Gastroesophageal sphincter (tissue), 4 donors: ENCODE measurements at regions not wholly inside any gene's neighbourhood (a gene's known extent, or its start where the extent isn't known, plus 50 kb on each side); places are given as distances from the start of the nearest gene placed in this dataset.

ENCODE experiments used
- ATAC-seq: fragments of 150-250 bp; one replicate; pipeline ENCODE4 v1.9.1; 2016; ENCODE audit warnings: mild to moderate bottlenecking, moderate library complexity
- H3K27ac ChIP-seq, 4 donors: fragments of 200-600 bp; sonication (generic) in 3 of 4; 1 replicate in 3 of 4; 2 replicates in 1 of 4; pipeline ENCODE4 v1.5.1; 2016 to 2019
- H3K27me3 ChIP-seq: fragments of 200-600 bp; sonication (generic); one replicate; pipeline ENCODE4 v1.5.1; 2019
- H3K36me3 ChIP-seq, 2 donors: fragments of 200-600 bp; sonication (generic); one replicate each; pipeline ENCODE4 v1.5.1; 2019; ENCODE audit warnings: control low read depth in 1 of 2
- H3K4me1 ChIP-seq, 3 donors: fragments of 200-600 bp; sonication (generic); 1 replicate in 2 of 3; 2 replicates in 1 of 3; pipeline ENCODE4 v1.5.1; 2016 to 2019; ENCODE audit warnings: control low read depth in 2 of 3
- H3K4me3 ChIP-seq, 2 donors: fragments of 200-600 bp; sonication (generic); one replicate each; pipeline ENCODE4 v1.5.1; 2019; ENCODE audit warnings: mild to moderate bottlenecking in 1 of 2, moderate library complexity in 1 of 2
- H3K9me3 ChIP-seq, 3 donors: fragments of 200-600 bp; sonication (generic); one replicate each; pipeline ENCODE4 v1.5.1; 2017 to 2019; ENCODE audit warnings: control low read depth in 2 of 3
- EP300 ChIP-seq: sonication (generic); formaldehyde crosslinking; IDR thresholded peaks from one replicate; pipeline ENCODE4 v1.6.1; 2017; ENCODE audit warnings: antibody characterized with exemption, mild to moderate bottlenecking
- POLR2A ChIP-seq, 2 donors: fragments of 450-650 bp; IDR thresholded peaks; one replicate each; pipeline ENCODE4 v1.6.1; 2017; ENCODE audit warnings: antibody characterized with exemption in 2 of 2, mild to moderate bottlenecking in 2 of 2, moderate library complexity in 1 of 2
- POLR2AphosphoS5 ChIP-seq: sonication (generic); formaldehyde crosslinking; IDR thresholded peaks from one replicate; pipeline ENCODE4 v1.6.1; 2017; ENCODE audit warnings: antibody characterized with exemption
- WGBS, 2 donors: methylation state at CpG; one replicate each; pipeline ENCODE4 v1.1.5; 2018; ENCODE audit warnings: low coverage in 1 of 2; 5-methylcytosine and 5-hydroxymethylcytosine counted together
- TF ChIP-seq, protein P1 (sequence below), 4 experiments: fragments of 200-600 bp in 2 of 4; fragments of 450-650 bp in 2 of 4; sonication (generic) in 1 of 4; IDR thresholded peaks; one replicate each; pipeline ENCODE4 v1.5.1; 2017 to 2019; ENCODE audit warnings: antibody characterized with exemption in 4 of 4, mild to moderate bottlenecking in 2 of 4, moderate library complexity in 2 of 4

DNA sequence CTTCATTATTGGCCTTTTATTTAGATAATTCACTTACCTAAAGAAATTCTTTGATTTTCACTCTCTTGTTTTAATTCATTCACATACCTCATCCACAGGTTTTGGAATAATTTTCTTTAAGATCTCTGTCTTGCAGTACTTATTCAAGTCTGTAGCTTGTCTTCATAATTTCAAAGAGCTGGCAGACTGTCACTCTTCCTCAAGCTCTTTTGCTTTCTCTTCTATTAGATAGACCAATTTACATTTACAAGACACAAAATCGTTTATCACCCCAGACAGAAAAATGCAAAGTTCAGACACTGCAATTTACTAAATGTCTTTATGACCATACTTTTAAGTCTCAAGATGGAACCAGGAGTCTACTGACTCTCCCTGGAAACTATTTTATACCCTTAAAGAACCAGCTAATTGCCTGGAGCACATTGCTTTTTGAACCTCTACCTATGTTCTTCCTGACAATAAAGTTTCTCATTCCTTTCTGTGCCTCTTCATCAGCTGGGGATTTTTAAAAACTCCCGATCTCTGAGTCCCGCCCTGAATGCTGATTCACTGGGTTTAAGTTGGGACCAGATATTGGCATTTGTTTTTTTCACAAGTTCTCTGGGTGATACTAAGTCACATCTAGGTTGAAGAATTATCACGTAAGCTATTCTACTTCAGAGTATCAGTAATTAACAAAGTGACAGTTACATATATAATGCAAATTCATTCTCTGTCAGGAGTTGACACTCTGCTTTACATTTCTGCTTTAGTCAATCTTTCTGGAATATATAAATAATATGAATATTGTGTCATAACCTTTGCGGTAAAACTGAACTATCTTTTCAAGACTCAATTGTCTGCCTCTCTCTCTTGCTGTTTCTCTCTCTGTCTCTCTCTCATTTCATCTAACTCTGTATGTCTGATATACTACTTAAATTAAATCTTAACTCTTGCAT is 196.4 kb downstream of the PCDH7 start:
- H3K4me3 ChIP-seq, result no peak overlapping the region
- TF ChIP-seq EP300 (no peak), POLR2AphosphoS5 (no peak), POLR2A (IDR thresholded peaks at IDR 0.05) (no peak)
- TF ChIP-seq, protein P1, sequence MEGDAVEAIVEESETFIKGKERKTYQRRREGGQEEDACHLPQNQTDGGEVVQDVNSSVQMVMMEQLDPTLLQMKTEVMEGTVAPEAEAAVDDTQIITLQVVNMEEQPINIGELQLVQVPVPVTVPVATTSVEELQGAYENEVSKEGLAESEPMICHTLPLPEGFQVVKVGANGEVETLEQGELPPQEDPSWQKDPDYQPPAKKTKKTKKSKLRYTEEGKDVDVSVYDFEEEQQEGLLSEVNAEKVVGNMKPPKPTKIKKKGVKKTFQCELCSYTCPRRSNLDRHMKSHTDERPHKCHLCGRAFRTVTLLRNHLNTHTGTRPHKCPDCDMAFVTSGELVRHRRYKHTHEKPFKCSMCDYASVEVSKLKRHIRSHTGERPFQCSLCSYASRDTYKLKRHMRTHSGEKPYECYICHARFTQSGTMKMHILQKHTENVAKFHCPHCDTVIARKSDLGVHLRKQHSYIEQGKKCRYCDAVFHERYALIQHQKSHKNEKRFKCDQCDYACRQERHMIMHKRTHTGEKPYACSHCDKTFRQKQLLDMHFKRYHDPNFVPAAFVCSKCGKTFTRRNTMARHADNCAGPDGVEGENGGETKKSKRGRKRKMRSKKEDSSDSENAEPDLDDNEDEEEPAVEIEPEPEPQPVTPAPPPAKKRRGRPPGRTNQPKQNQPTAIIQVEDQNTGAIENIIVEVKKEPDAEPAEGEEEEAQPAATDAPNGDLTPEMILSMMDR (IDR thresholded peaks at IDR 0.05), result no peak
- H3K27me3 ChIP-seq, result no peaks in the 10 kb centered on the region
- peaks cover 0 to 11% of the 10 kb centered on the region in 2 donors for H3K36me3 ChIP-seq
- H3K4me1 ChIP-seq, result peaks cover 0 to 11% (median 0%) of the 10 kb centered on the region in 3 donors
- no peaks in the 10 kb centered on the region for H3K9me3 ChIP-seq
- no peak for ATAC-seq
- no peak overlapping the region for H3K27ac ChIP-seq
- WGBS, 2 donors, result 76 to 97% methylated on average over 3 to 5 of the region's 5 CpGs

DNA sequence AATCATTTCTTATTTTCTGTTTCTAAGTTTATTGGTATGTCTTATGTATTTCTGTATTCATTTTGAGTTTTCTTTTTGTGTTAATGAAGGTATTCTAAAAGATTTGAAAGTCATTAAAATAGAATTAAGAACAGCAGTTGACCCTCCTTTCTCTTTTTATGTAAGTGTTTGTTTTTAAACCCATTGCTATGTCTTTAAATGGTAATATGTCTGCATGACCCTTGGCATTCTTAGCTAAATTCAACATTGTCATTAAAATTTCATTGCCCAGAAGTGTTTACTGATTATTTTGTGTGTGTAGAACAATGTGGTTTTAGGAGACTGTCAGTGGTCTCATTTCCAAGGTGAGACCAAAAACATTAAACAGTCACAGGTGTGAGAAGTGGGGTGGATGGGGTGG is 197.8 kb downstream of the PCDH7 start:
- H3K36me3 ChIP-seq, result peaks cover 0 to 11% of the 10 kb centered on the region in 2 donors
- no peak overlapping the region for H3K27ac ChIP-seq
- H3K9me3 ChIP-seq, result no peaks in the 10 kb centered on the region
- no peaks in the 10 kb centered on the region for H3K27me3 ChIP-seq
- H3K4me3 ChIP-seq, result no peak overlapping the region
- H3K4me1 ChIP-seq, result no peaks in the 10 kb centered on the region
- TF ChIP-seq POLR2AphosphoS5, result no peak
- TF ChIP-seq, protein P1 (IDR thresholded peaks at IDR 0.05), result no peak
- no peak for ATAC-seq

DNA sequence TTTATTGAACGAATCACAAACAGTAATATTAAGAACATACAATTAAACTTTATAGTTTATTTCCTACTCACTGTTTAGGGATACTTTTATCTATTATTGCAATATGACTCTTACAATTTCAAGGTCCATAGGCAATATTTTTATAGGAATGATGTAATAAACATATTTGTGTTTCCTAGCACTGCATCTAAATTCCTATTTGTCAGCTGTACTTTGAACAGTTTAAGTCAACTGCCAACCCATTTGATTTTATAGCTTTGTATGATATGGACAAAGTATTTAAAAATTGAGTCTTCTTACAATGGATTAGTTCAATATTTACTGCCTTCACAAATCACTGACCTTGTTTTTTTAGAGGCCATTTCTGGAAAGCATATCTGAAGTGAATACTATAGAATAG is 199.3 kb downstream of the PCDH7 start:
- no peak for ATAC-seq
- no peaks in the 10 kb centered on the region for H3K27me3 ChIP-seq
- peaks cover 0 to 11% of the 10 kb centered on the region in 2 donors for H3K36me3 ChIP-seq
- H3K4me3 ChIP-seq, result no peak overlapping the region
- H3K4me1 ChIP-seq, result no peaks in the 10 kb centered on the region
- TF ChIP-seq POLR2AphosphoS5 (no peak), EP300 (no peak), POLR2A (IDR thresholded peaks at IDR 0.05) (no peak)
- TF ChIP-seq, protein P1 (IDR thresholded peaks at IDR 0.05), result no peak
- 80 to 94% methylated on average over 1 of the region's 1 CpG for WGBS, 2 donors
- no peak overlapping the region for H3K27ac ChIP-seq
- H3K9me3 ChIP-seq, result no peaks in the 10 kb centered on the region

DNA sequence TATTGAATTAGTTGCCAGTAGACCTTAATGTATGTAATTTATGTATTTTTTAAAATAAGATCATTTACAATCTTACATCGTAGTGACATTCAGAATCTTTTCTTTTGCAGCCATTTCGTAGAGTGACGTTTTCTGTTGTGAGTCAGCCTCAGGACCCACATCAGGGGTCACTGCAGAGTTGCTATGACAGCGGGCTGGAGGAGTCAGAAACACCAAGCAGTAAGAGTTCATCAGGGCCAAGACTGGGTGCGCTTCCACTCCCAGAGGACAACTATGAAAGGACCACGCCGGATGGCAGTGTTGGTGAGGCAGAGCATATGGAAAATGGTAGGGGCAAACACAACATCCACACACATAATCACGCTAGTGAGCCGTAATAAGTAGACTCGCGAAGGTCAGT is 199.9 kb downstream of the PCDH7 start:
- Histone ChIP-seq H3K27me3 (no peaks in the 10 kb centered on the region), H3K4me1 (no peaks in the 10 kb centered on the region), H3K9me3 (no peaks in the 10 kb centered on the region), H3K36me3 (peaks cover 0 to 11% of the 10 kb centered on the region in 2 donors), H3K4me3 (no peak overlapping the region), H3K27ac (no peak overlapping the region)
- 86 to 93% methylated on average over 3 to 9 of the region's 11 CpGs for WGBS, 2 donors
- no peak for ATAC-seq
- TF ChIP-seq POLR2A (IDR thresholded peaks at IDR 0.05) (no peak), EP300 (no peak), POLR2AphosphoS5 (no peak)
- TF ChIP-seq, protein P1 (IDR thresholded peaks at IDR 0.05), result no peak

DNA sequence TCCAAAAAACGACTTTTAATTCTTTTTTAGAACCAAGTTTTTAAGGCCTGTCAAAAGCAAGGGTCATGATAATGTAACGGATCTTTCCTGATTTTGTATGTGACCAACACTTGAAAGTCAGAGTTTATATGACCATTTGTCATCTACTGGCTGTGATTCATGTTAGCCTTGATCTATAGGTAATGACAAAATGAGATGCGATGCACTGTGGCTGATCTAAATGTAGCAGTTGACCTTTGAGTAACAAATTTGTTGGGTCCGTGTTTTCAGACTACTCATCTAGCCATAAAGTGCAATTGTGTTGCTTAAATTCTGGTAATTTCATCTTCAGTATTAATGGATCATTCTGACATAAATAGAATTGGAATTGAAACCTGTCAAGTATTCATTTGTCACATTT is 202.5 kb downstream of the PCDH7 start:
- Histone ChIP-seq H3K9me3 (no peaks in the 10 kb centered on the region), H3K4me1 (no peaks in the 10 kb centered on the region), H3K27ac (no peak overlapping the region), H3K4me3 (no peak overlapping the region), H3K27me3 (no peaks in the 10 kb centered on the region), H3K36me3 (peaks cover 0 to 11% of the 10 kb centered on the region in 2 donors)
- no peak for TF ChIP-seq POLR2A (IDR thresholded peaks at IDR 0.05)
- TF ChIP-seq, protein P1 (IDR thresholded peaks at IDR 0.05), result no peak
- TF ChIP-seq POLR2AphosphoS5, result no peak
- TF ChIP-seq EP300, result no peak
- no peak for ATAC-seq
- 84 to 94% methylated on average over 4 of the region's 4 CpGs for WGBS, 2 donors
